HG03558 (cell line): ENCODE measurements at regions not wholly inside any gene's neighbourhood (a gene's known extent, or its start where the extent isn't known, plus 50 kb on each side); places are given as distances from the start of the nearest gene placed in this dataset.
"Not testable (repeated sequence)": the region's sequence is repeated elsewhere in the genome, so short reads cannot be mapped to it uniquely, and the experiment has no call there.

Source experiments
- ATAC-seq: cut with Tn5 transposase; IDR thresholded peaks from one replicate; pipeline ENCODE4 v1.9.1; 2021; ENCODE audit warnings: moderate number of reproducible peaks; ENCODE audit not compliant: unreplicated experiment; ENCODE audit errors: extremely low read depth

GRCh38 chr17:33674685-33675084 is 381.6 kb upstream of the ASIC2 start:
- ATAC-seq, result no peak

GRCh38 chr17:33676444-33676843 is 383.3 kb upstream of the ASIC2 start:
- ATAC-seq, result no peak

GRCh38 chr17:33679595-33679994 is 386.5 kb upstream of the ASIC2 start:
- no peak for ATAC-seq

DNA sequence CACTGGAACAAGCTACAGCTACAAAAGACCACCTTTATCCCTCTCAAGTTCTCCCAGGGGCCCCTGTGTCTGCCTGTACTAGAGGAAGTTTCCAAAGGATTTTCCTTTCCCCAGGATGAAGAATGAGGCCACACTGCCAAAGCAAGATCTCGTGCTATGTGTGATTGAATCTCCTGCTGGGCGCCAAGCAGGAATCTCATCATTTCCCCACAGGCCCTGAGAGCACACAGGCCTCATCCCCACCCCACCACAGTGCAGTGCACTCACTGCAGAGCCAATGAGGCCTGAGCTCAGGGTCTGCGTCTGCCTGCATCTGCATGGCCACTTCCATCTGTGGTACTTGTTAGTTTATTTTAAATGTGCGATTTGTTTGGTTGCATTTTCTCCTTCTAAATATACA is 387.4 kb upstream of the ASIC2 start:
- no peak for ATAC-seq

GRCh38 chr17:33682599-33682998 is 389.5 kb upstream of the ASIC2 start:
- ATAC-seq, result no peak

- no peak for ATAC-seq
Observed at GRCh38 chr17:33684735-33685134, 391.6 kb upstream of the ASIC2 start.

- no peak for ATAC-seq
Observed at GRCh38 chr17:33686171-33686570, 393.1 kb upstream of the ASIC2 start.

- no peak for ATAC-seq
Observed at GRCh38 chr17:33687831-33688230, 394.7 kb upstream of the ASIC2 start.

DNA sequence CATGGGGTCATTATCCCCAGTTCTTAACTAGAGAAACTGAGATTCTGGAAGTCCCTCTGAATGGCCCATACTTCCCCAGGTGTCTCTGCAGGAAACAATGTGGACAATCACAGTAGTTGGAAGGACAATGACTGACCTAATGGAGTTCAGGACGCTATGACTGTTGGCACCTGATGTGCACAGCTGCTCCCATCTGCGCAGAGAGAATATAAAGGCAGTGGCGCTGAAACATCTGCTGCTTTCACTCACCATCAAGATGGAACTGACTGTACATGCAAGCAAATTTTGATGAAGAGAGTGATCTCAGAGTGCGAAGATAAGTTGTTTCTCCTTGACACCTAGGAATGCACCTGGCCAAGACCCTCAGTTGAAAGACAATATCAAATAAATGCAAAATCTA is 395.7 kb upstream of the ASIC2 start:
- ATAC-seq, result no peak

DNA sequence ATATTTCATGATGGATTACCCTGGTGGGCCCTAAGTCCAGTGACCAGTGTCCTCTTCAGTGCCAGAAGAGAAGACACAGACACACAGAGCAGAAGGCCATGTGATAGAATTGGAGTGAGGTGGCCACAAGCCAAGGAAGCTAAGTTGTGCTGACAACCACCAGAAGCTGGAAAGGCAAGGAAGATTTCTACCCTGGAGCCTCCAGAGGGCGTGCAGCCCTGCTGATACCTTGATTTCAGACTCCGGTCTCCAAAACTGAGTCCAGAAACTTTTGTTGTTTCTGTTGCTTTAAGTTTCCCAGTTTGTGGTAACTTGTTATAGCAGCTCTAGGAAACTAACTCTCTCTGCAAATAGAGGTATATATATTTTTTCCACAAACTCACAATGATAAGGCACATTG is 396.6 kb upstream of the ASIC2 start:
- no peak for ATAC-seq

DNA sequence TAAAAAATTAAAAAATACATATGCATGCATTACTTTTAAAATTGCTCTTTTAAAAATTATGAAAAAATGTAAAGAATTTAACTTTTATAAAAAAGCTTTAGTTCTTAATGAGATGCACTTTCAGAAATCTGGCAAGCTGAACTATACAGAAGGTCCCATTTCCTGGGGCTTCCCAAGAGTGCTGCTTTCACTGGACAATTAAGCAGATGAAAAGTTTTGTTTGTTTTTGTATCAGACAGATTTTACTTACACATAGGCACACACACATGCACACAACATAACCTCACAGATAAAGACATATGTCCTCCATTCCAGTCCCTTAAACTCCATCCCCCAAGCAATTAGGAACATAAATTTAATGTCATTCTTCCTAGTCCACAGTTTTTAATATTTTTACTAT is 402.3 kb upstream of the ASIC2 start:
- no peak for ATAC-seq

- ATAC-seq, result no peak
Observed at GRCh38 chr17:33696102-33696501, 403.0 kb upstream of the ASIC2 start.

GRCh38 chr17:33697557-33697956 is 404.5 kb upstream of the ASIC2 start:
- ATAC-seq, result no peak

GRCh38 chr17:33701910-33702309 is 408.8 kb upstream of the ASIC2 start:
- no peak for ATAC-seq

- no peak for ATAC-seq
Observed at GRCh38 chr17:33704856-33705255, 411.8 kb upstream of the ASIC2 start.

GRCh38 chr17:33709881-33710280 is 416.8 kb upstream of the ASIC2 start:
- no peak for ATAC-seq

DNA sequence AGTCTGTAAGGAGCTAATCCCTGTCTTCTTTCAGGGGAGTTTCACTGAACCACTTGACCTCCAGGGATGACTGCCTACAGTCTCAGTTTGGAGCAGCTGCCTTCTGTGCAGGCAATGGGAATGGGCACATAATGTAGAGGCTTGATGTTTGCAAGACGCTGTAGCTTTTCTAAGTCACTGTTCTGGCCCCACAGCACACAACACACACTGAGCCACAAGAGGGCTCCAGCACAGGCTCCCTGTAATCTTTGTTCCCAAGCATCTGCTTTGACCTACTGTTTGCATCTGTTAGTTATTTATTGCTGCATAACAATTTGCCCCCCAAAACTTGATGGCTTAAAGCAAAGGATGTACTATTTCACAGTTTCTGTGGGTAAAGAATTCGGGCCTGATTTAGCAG is 419.0 kb upstream of the ASIC2 start:
- ATAC-seq, result no peak

GRCh38 chr17:33716957-33717356 is 423.9 kb upstream of the ASIC2 start:
- no peak for ATAC-seq

DNA sequence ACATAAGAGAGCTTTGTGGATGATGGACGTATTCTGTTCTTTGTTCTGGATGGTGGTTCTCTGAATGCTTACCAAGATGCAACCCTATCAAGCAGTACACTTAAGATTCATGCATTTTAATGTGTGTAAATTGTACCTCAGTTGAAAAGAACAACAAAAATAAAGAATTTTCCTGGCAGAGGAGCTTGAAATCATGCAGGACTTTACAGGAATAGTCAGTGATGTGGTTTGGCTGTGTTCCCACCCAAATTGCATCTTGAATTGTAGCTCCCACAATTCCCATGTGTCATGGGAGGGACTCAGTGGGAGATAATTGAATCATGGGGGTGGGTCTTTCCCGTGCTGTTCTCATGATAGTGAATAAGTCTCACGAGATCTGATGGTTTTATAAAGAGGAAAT is 430.6 kb upstream of the ASIC2 start:
- ATAC-seq, result not testable (repeated sequence)

GRCh38 chr17:33725675-33726271 is 432.7 kb upstream of the ASIC2 start:
- no peak for ATAC-seq

DNA sequence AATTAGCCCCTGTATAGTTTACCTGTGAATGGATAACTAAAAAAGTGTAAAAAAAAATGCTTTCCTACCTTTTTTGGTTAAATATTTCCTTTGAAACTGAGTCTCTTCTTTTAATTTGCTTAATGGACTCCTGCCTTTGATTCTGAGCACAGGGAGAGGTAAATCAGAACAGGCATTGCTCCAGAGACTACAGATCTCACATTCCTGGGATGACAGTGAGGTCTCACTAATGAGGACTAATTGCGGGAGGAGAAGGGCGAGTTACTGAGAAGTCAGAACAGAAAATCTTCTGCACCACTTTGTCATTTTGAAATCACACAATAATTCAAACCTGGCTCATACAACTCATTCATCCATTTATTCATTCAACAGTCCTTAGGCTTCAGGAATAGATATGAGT is 437.0 kb upstream of the ASIC2 start:
- no peak for ATAC-seq

- no peak for ATAC-seq
Observed at GRCh38 chr17:33732116-33732515, 439.0 kb upstream of the ASIC2 start.

GRCh38 chr17:33739714-33740113 is 446.6 kb upstream of the ASIC2 start:
- no peak for ATAC-seq
